ENCODE measurements at regions not wholly inside any gene's neighbourhood (a gene's known extent, or its start where the extent isn't known, plus 50 kb on each side); places are given as distances from the start of the nearest gene placed in this dataset.

DNA sequence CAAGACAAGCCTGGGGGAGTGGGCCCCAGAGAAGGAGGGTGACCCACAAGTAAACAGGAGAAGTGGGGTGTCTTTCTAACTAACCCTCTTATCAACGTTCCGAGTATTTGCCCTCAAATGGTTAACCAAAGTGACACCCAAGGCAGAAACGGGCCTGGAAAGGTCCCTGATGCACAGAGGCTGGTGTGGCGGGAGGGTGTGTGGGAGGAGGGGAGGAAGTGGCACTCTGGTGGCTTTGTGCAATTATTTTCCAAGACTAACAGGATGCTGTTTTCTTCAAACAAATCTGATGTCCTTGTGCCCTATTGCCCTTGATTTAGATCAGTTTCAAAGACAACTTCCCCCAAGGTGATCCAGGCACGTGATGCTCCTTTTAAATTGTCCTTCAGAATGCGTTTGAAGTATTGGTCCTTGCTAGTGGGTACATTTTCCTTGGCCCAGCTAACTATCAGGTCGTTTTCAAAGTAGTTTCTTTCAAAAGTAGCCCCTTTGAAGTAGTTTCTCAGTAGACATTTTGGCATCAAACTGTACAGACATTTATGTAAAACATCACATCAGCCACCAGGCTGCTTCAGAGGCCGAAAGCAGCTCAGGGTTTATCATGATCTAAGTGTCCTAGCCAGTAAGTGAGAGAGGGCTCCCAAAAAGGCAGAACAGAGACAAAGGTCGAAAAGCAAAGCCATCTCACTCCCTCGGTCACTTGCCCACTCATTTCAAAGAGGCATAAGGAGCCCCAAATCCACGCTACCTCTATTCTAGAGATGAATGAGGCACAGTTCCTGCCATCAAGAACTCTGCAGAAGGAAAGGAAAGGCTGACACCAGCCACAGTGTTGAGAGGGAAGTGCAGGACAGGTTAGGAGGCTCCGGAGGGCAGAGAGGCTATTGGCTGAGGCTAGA lies 371.1 kb upstream of the ID2 start:
- Histone ChIP-seq H3K4me1 (ENCODE audit: low read depth) (no peaks in the 10 kb centered on the region), H3K4me3 (no peak overlapping the region), H3K36me3 (no peaks in the 10 kb centered on the region), H3K27me3 (no peaks in the 10 kb centered on the region), H3K27ac (no peak overlapping the region), H3K9me3 (ENCODE audit: low read depth) (no peaks in the 10 kb centered on the region)
- no peak for DNase-seq (ENCODE audit: low read depth in 1 of 2, low spot score in 1 of 2)
- TF ChIP-seq, protein P1, sequence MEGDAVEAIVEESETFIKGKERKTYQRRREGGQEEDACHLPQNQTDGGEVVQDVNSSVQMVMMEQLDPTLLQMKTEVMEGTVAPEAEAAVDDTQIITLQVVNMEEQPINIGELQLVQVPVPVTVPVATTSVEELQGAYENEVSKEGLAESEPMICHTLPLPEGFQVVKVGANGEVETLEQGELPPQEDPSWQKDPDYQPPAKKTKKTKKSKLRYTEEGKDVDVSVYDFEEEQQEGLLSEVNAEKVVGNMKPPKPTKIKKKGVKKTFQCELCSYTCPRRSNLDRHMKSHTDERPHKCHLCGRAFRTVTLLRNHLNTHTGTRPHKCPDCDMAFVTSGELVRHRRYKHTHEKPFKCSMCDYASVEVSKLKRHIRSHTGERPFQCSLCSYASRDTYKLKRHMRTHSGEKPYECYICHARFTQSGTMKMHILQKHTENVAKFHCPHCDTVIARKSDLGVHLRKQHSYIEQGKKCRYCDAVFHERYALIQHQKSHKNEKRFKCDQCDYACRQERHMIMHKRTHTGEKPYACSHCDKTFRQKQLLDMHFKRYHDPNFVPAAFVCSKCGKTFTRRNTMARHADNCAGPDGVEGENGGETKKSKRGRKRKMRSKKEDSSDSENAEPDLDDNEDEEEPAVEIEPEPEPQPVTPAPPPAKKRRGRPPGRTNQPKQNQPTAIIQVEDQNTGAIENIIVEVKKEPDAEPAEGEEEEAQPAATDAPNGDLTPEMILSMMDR (IDR thresholded peaks at IDR 0.05; ENCODE audit: low read depth, low read length) = no peak

DNA sequence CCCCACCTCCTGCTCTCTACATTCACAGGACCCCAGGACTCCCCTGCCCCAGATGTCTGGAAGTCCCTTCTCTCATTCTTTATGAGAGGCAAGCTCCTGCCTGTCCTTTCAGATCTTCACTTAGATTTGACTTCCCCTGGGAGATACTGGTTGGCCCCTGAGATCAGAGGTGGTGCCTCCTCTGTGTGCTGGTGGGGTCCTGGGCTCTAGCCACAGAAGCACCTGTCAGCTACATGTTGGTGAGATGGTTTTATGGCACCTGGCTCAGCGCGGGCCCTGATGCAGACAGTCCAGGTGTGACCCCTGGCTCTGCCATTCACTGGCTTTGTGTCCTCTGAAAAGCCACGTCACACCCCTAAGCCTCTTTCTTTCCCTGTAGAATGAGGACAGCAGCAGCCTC lies 369.6 kb upstream of the ID2 start:
- no peak overlapping the region for H3K4me3 ChIP-seq
- no peaks in the 10 kb centered on the region for H3K36me3 ChIP-seq
- H3K9me3 ChIP-seq (ENCODE audit: low read depth) = no peaks in the 10 kb centered on the region
- no peak for DNase-seq (ENCODE audit: low read depth in 1 of 2, low spot score in 1 of 2)
- H3K27me3 ChIP-seq = no peaks in the 10 kb centered on the region
- H3K27ac ChIP-seq = no peak overlapping the region
- peaks cover 5% of the 10 kb centered on the region for H3K4me1 ChIP-seq (ENCODE audit: low read depth)
- TF ChIP-seq, protein P1 (IDR thresholded peaks at IDR 0.05; ENCODE audit: low read depth, low read length) = no peak

DNA sequence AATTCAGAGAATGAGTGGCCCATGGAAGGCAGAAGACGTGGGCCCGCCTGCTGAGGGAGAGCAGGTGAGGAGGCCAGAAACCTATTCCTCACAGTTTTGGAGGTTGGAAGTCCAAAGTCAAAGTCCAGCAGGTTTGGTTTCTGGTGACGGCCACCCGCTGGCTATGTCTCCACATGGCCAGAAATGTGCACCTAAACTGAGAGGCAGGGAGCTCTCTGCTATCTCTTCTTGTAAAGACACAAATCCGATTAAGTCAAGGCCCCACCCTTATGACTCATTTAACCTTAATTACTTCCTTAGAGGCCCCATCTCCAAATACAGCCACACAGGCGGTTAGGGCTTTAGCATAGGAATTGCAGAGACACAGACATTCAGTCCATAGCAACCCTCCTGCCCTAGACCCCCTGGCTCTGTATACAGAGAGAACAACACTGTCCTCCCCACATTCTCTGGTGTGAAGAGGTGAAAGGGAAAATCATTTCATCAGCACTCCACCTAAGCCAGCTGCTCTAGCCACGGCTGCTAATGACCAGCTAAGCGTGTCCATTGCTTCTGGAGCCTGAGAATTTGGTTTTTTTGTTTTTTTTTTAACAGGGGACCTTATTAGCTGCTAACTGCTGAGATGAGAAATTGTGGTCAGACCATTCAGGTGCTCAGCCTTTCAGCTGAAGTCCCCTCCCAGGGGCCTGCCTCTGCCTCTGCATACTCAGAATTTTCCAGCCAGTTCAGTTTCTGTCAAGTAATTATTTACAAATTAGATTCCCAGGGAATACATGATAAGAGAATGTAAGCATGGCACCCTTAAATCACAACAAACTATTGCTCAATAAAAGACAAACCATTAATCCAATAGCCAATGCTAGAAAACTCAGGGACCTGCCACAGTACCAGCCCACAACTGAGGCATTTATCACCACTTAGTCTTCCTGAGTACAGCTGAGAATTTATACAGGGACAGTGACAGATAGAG lies 368.7 kb upstream of the ID2 start:
- TF ChIP-seq, protein P1 (IDR thresholded peaks at IDR 0.05; ENCODE audit: low read depth, low read length) = no peak
- Histone ChIP-seq H3K36me3 (no peaks in the 10 kb centered on the region), H3K9me3 (ENCODE audit: low read depth) (no peaks in the 10 kb centered on the region), H3K27me3 (no peaks in the 10 kb centered on the region), H3K4me1 (ENCODE audit: low read depth) (peaks cover 5% of the 10 kb centered on the region), H3K27ac (no peak overlapping the region), H3K4me3 (no peak overlapping the region)
- DNase-seq (ENCODE audit: low read depth in 1 of 2, low spot score in 1 of 2) = no peak

DNA sequence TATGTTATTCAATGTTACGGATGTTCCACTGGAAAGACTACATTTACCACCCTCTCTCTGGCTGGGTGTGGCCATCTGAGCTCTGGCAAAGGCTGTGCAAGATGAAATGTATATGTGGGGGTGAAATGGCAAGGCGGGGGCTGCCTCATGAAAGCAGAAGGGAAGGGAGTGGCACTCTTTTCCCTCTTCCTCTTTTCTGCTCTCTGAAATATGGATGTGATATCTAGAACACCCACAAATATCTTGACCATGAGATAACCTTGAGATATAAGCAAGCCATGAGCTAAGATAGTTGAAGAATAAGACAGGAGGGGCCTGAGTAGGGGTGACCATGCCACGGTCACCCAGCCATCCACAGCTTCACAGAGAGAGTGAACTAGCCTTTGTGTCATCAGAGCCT lies 367.8 kb upstream of the ID2 start:
- Histone ChIP-seq H3K36me3 (no peaks in the 10 kb centered on the region), H3K9me3 (ENCODE audit: low read depth) (no peaks in the 10 kb centered on the region), H3K4me1 (ENCODE audit: low read depth) (peaks cover 5% of the 10 kb centered on the region), H3K4me3 (no peak overlapping the region), H3K27ac (no peak overlapping the region), H3K27me3 (no peaks in the 10 kb centered on the region)
- TF ChIP-seq, protein P1 (IDR thresholded peaks at IDR 0.05; ENCODE audit: low read depth, low read length) = no peak
- no peak for DNase-seq (ENCODE audit: low read depth in 1 of 2, low spot score in 1 of 2)

DNA sequence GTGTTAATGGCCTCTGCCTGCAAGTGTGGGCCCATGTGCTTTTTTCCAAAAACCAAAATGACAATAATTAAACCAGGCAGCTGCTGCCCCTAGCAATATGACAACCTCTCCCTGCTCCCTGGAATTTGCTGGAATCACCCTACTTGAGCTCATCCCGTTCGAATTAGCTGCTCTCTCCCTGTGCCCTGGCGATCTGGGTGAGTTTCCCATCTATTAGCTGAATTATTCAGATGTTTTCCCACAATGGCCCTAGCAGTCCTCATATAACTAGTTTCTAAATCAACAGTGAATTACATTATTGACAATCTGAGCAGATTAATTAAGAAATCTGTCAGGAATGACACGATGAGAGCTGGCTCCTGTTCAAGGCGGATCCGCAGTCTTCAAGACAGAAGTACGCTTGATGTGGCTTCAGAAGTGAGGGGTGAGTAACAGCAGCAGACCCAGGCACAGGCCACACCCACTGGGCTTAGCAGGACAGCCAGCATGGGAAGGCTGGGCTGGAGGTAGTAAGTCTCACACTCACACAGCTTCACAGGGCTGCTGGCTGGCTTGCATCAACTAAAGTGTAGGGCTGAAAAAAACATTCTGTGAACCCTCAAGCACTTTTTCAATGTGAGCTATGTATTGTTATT lies 366.2 kb upstream of the ID2 start:
- peaks cover 5% of the 10 kb centered on the region for H3K4me1 ChIP-seq (ENCODE audit: low read depth)
- peak in 1 of 2 donors; percentile 78 for DNase-seq (ENCODE audit: low read depth in 1 of 2, low spot score in 1 of 2)
- H3K27ac ChIP-seq = no peak overlapping the region
- no peaks in the 10 kb centered on the region for H3K27me3 ChIP-seq
- no peaks in the 10 kb centered on the region for H3K36me3 ChIP-seq
- TF ChIP-seq, protein P1 (IDR thresholded peaks at IDR 0.05; ENCODE audit: low read depth, low read length) = no peak
- no peaks in the 10 kb centered on the region for H3K9me3 ChIP-seq (ENCODE audit: low read depth)
- H3K4me3 ChIP-seq = no peak overlapping the region
